OCI-LY1 (cell line): ENCODE measurements at regions not wholly inside any gene's neighbourhood (a gene's known extent, or its start where the extent isn't known, plus 50 kb on each side); places are given as distances from the start of the nearest gene placed in this dataset.

Experiments
- H2AFZ ChIP-seq: fragments of 200-600 bp; sonication (generic), shearing (Covaris generic); 2 replicates; pipeline ENCODE4 v1.6.0; 2014; ENCODE audit warnings: antibody characterized with exemption, mild to moderate bottlenecking, low read length
- H3F3A ChIP-seq: fragments of 200-600 bp; sonication (generic), shearing (Covaris generic); 2 replicates; pipeline ENCODE4 v1.6.0; 2014; ENCODE audit warnings: mild to moderate bottlenecking, antibody characterized with exemption, low read length, moderate library complexity; ENCODE audit not compliant: insufficient read depth
- H3K27ac ChIP-seq: fragments of 200-600 bp; sonication (generic); 2 replicates; pipeline ENCODE4 v1.5.1; 2014; ENCODE audit warnings: low read length, mixed run types, mild to moderate bottlenecking, low read depth; ENCODE audit not compliant: poor library complexity, severe bottlenecking
- H3K27me3 ChIP-seq: fragments of 200-600 bp; sonication (generic); 2 replicates; pipeline ENCODE4 v1.6.0; 2014; ENCODE audit warnings: antibody characterized with exemption, mild to moderate bottlenecking, low read length, moderate library complexity; ENCODE audit not compliant: insufficient read depth
- H3K36me3 ChIP-seq: fragments of 200-600 bp; sonication (generic); 2 replicates; pipeline ENCODE4 v1.6.1; 2014; ENCODE audit warnings: mild to moderate bottlenecking, antibody characterized with exemption, low read length, moderate library complexity, mixed read lengths; ENCODE audit not compliant: insufficient read depth
- H3K4me1 ChIP-seq: fragments of 200-600 bp; sonication (generic); 2 replicates; pipeline ENCODE4 v1.5.1; 2014; ENCODE audit warnings: mild to moderate bottlenecking, low read length, moderate library complexity; ENCODE audit not compliant: insufficient read depth, severe bottlenecking
- H3K4me2 ChIP-seq: fragments of 200-600 bp; sonication (generic), shearing (Covaris generic); 2 replicates; pipeline ENCODE4 v1.6.1; 2014; ENCODE audit warnings: low read length
- H3K4me3 ChIP-seq: fragments of 200-600 bp; sonication (generic); 2 replicates; pipeline ENCODE4 v1.5.1; 2014; ENCODE audit warnings: low read length, low read depth, mild to moderate bottlenecking, mixed read lengths; ENCODE audit not compliant: poor library complexity, severe bottlenecking
- H3K79me2 ChIP-seq: fragments of 200-600 bp; shearing (Covaris generic); 2 replicates; pipeline ENCODE4 v1.6.1; 2016; ENCODE audit warnings: mixed run types, low read length, mixed read lengths; ENCODE audit not compliant: insufficient read depth
- H3K9ac ChIP-seq: fragments of 200-600 bp; sonication (generic), shearing (Covaris generic); 2 replicates; pipeline ENCODE4 v1.6.1; 2014; ENCODE audit warnings: mild to moderate bottlenecking, low read length, mixed read lengths
- H3K9me2 ChIP-seq: fragments of 200-600 bp; sonication (generic), shearing (Covaris generic); 2 replicates; pipeline ENCODE4 v1.6.1; 2014; ENCODE audit warnings: low read depth, mild to moderate bottlenecking, low read length, mixed read lengths
- H3K9me3 ChIP-seq: fragments of 200-600 bp; shearing (Covaris generic); 2 replicates; pipeline ENCODE4 v1.6.1; 2014; ENCODE audit warnings: low read length, mixed read lengths
- H4K20me1 ChIP-seq: fragments of 200-600 bp; sonication (generic), shearing (Covaris generic); 2 replicates; pipeline ENCODE4 v1.6.0; 2016; ENCODE audit warnings: mild to moderate bottlenecking, low read length; ENCODE audit not compliant: insufficient read depth
- EZH2 ChIP-seq: fragments of 200-600 bp; sonication (generic), shearing (Covaris generic); IDR thresholded peaks from 2 replicates; pipeline ENCODE4 v1.8.0; 2017; ENCODE audit warnings: borderline replicate concordance, mixed run types, mild to moderate bottlenecking, antibody characterized with exemption, low read length, moderate library complexity, mixed read lengths
- TF ChIP-seq, protein P1 (sequence below): fragments of 200-600 bp; sonication (generic), shearing (Covaris generic); IDR thresholded peaks from 2 replicates; pipeline ENCODE4 v1.5.1; 2017; ENCODE audit warnings: mild to moderate bottlenecking, antibody characterized with exemption, low read length, moderate library complexity, mixed read lengths

DNA sequence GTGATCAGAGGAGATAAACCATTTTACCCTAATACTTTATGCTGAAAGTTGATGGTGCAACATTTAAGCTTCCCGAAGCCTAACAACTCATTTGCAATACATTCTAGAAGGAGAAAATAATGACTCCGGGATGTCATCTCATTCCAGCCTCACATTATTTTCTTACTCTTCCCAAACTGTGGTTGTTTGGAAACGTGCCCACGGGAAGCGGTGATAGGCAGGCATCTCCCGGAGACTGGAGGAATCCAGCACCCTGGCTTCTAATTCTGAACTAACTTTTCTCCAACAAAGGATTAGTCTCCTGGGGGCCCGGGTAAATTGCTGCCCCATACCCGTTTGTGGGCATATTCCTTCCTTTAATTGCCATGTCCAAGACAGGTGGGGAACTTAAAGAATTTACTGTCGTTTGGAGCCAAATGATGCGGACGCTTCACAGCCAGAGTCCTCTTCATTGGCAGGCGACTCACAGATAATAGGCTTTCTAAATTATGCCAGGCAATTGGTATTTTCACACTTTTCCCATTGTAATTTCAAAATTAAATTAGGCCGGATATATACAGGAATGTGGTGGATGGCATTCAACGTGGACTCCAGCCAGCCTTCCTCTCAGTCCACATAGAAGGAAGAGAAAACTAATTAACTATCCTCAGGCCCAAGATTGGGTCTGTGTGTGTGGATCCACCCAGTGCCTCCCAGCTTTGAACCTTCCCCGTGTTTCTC, 278.1 kb downstream of the AJAP1 start:
- Histone ChIP-seq H3K27me3 (no peaks in the 10 kb centered on the region), H3F3A (no peaks in the 10 kb centered on the region), H3K4me2 (no peak overlapping the region), H3K9ac (no peak overlapping the region), H3K4me1 (no peaks in the 10 kb centered on the region), H3K4me3 (no peak overlapping the region), H2AFZ (no peak overlapping the region), H3K9me2 (no peaks in the 10 kb centered on the region), H3K36me3 (no peaks in the 10 kb centered on the region), H3K79me2 (no peaks in the 10 kb centered on the region), H4K20me1 (no peaks in the 10 kb centered on the region), H3K9me3 (no peaks in the 10 kb centered on the region), H3K27ac (no peak overlapping the region)
- TF ChIP-seq, protein P1, sequence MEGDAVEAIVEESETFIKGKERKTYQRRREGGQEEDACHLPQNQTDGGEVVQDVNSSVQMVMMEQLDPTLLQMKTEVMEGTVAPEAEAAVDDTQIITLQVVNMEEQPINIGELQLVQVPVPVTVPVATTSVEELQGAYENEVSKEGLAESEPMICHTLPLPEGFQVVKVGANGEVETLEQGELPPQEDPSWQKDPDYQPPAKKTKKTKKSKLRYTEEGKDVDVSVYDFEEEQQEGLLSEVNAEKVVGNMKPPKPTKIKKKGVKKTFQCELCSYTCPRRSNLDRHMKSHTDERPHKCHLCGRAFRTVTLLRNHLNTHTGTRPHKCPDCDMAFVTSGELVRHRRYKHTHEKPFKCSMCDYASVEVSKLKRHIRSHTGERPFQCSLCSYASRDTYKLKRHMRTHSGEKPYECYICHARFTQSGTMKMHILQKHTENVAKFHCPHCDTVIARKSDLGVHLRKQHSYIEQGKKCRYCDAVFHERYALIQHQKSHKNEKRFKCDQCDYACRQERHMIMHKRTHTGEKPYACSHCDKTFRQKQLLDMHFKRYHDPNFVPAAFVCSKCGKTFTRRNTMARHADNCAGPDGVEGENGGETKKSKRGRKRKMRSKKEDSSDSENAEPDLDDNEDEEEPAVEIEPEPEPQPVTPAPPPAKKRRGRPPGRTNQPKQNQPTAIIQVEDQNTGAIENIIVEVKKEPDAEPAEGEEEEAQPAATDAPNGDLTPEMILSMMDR, result no peak
- TF ChIP-seq EZH2, result no peak

DNA sequence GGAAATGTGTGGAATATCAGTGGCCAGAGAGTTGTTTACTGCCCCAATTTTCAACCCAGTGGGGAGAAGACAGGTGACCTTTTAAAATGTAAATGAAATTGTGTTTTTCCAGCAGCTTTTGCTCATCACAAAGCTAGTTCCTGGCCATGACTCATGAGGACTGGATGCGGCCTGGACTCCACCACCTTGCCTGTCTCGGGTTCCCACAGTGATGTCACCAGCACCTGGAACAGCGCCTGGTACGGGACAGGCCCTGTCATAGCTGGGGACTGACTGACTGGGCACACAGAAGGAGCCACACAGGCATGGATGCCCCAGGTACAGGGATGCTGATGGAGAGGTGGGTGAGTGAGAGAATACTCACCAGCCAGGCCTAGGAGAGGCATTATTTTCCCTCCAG, 277.1 kb downstream of the AJAP1 start:
- H2AFZ ChIP-seq, result no peak overlapping the region
- no peaks in the 10 kb centered on the region for H3K79me2 ChIP-seq
- H3K4me3 ChIP-seq, result no peak overlapping the region
- TF ChIP-seq EZH2, result no peak
- TF ChIP-seq, protein P1, result no peak
- H4K20me1 ChIP-seq, result no peaks in the 10 kb centered on the region
- no peaks in the 10 kb centered on the region for H3F3A ChIP-seq
- no peak overlapping the region for H3K4me2 ChIP-seq
- no peaks in the 10 kb centered on the region for H3K9me3 ChIP-seq
- no peak overlapping the region for H3K9ac ChIP-seq
- no peaks in the 10 kb centered on the region for H3K4me1 ChIP-seq
- H3K36me3 ChIP-seq, result no peaks in the 10 kb centered on the region
- no peaks in the 10 kb centered on the region for H3K9me2 ChIP-seq
- no peak overlapping the region for H3K27ac ChIP-seq
- H3K27me3 ChIP-seq, result no peaks in the 10 kb centered on the region

DNA sequence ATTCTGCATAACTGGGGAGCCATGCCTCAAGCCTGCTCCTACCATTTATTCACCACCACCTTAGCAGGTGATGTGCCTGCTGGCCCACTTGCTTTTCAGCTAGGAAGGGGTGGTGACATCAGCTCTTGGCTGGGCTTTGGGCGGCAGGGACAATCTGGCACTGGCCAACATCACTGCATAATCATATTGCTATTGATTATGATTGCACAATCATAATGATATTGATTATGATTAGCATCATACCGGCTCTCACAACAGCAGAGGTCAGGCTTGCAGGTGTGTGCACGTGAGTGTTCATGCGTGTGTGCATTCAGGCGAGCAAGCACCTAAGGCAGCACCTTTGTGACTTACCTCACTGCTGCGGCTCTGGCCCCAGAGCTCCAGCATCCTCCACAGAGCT, 273.8 kb downstream of the AJAP1 start:
- no peaks in the 10 kb centered on the region for H3K4me1 ChIP-seq

More for the DNA sequence above, 273.8 kb downstream of the AJAP1 start:
- H3K4me2 ChIP-seq, result no peak overlapping the region
- no peak overlapping the region for H3K4me3 ChIP-seq
- no peak overlapping the region for H3K27ac ChIP-seq
- no peaks in the 10 kb centered on the region for H3K9me2 ChIP-seq
- no peaks in the 10 kb centered on the region for H3F3A ChIP-seq
- no peaks in the 10 kb centered on the region for H3K36me3 ChIP-seq
- no peak overlapping the region for H3K9ac ChIP-seq
- no peaks in the 10 kb centered on the region for H3K79me2 ChIP-seq
- no peaks in the 10 kb centered on the region for H4K20me1 ChIP-seq
- H3K9me3 ChIP-seq, result no peaks in the 10 kb centered on the region
- no peak overlapping the region for H2AFZ ChIP-seq
- H3K27me3 ChIP-seq, result no peaks in the 10 kb centered on the region
- no peak for TF ChIP-seq EZH2
- TF ChIP-seq, protein P1, result no peak
